B cell (primary cell): ENCODE measurements at regions not wholly inside any gene's neighbourhood (a gene's known extent, or its start where the extent isn't known, plus 50 kb on each side); places are given as distances from the start of the nearest gene placed in this dataset.

Source experiments
- CTCF ChIP-seq: fragments of 200-600 bp; IDR thresholded peaks from one replicate; pipeline ENCODE4 v1.8.0; 2022; ENCODE audit warnings: antibody characterized with exemption, mild to moderate bottlenecking
- EZH2 ChIP-seq: IDR thresholded peaks from 2 replicates; pipeline ENCODE4 v1.6.1; 2012; ENCODE audit warnings: borderline replicate concordance, low read depth, mild to moderate bottlenecking, moderate library complexity, low read length; ENCODE audit not compliant: insufficient read depth, poor library complexity, severe bottlenecking

- no peak for TF ChIP-seq CTCF
- no peak for TF ChIP-seq EZH2
Observed at GRCh38 chr20:60808003-60808672, 443.9 kb upstream of the CDH4 start.
